GM21786 (cell line): ENCODE measurements at regions not wholly inside any gene's neighbourhood (a gene's known extent, or its start where the extent isn't known, plus 50 kb on each side); places are given as distances from the start of the nearest gene placed in this dataset.
"Not testable (repeated sequence)": the region's sequence is repeated elsewhere in the genome, so short reads cannot be mapped to it uniquely, and the experiment has no call there.

Experiments used
- ATAC-seq: cut with Tn5 transposase; IDR thresholded peaks from one replicate; pipeline ENCODE4 v1.9.1; 2021; ENCODE audit not compliant: unreplicated experiment

GRCh38 chr10:42193588-42193987, 444.8 kb downstream of the ZNF33B start:
- not testable (repeated sequence) for ATAC-seq

- not testable (repeated sequence) for ATAC-seq
Observed at GRCh38 chr10:42192450-42192849, 445.9 kb downstream of the ZNF33B start.

GRCh38 chr10:42187501-42188195, 450.7 kb downstream of the ZNF33B start:
- ATAC-seq, result not testable (repeated sequence)

GRCh38 chr10:42177793-42178689, 460.3 kb downstream of the ZNF33B start:
- ATAC-seq, result not testable (repeated sequence)

- ATAC-seq, result no peak
Observed at GRCh38 chr10:42177077-42177792, 461.1 kb downstream of the ZNF33B start.

GRCh38 chr10:42150428-42151061, 487.8 kb downstream of the ZNF33B start:
- no peak for ATAC-seq

GRCh38 chr10:42149722-42150427, 488.5 kb downstream of the ZNF33B start:
- ATAC-seq, result no peak

- ATAC-seq, result no peak
Observed at GRCh38 chr10:42149027-42149700, 489.2 kb downstream of the ZNF33B start.

- not testable (repeated sequence) for ATAC-seq
Observed at GRCh38 chr10:42146165-42146564, 492.2 kb downstream of the ZNF33B start.

- not testable (repeated sequence) for ATAC-seq
Observed at GRCh38 chr10:42138023-42138422, 500.3 kb downstream of the ZNF33B start.

GRCh38 chr10:42113158-42113450, 525.3 kb downstream of the ZNF33B start:
- ATAC-seq, result no peak

GRCh38 chr10:42112331-42113157, 525.8 kb downstream of the ZNF33B start:
- ATAC-seq, result no peak

GRCh38 chr10:42111661-42112330, 526.6 kb downstream of the ZNF33B start:
- ATAC-seq, result no peak

GRCh38 chr10:42111076-42111475, 527.3 kb downstream of the ZNF33B start:
- ATAC-seq, result no peak
